HepG2 (cell line): ENCODE measurements at regions not wholly inside any gene's neighbourhood (a gene's known extent, or its start where the extent isn't known, plus 50 kb on each side); places are given as distances from the start of the nearest gene placed in this dataset.

ENCODE experiments used
- EZH2 ChIP-seq: conservative IDR thresholded peaks from 2 replicates; pipeline ENCODE4 v1.6.1; 2012; ENCODE audit warnings: mild to moderate bottlenecking, low read depth, low read length, moderate library complexity
- HDAC1 ChIP-seq: sonication (generic); formaldehyde crosslinking; IDR thresholded peaks from 2 replicates; pipeline ENCODE4 v1.5.1; 2020; ENCODE audit warnings: mild to moderate bottlenecking, missing genetic modification reagents
- MTA1 ChIP-seq: sonication (generic); formaldehyde crosslinking; IDR thresholded peaks from 2 replicates; pipeline ENCODE4 v1.4.0; 2020; ENCODE audit warnings: missing genetic modification reagents, mild to moderate bottlenecking, borderline replicate concordance
- SMARCC2 ChIP-seq: fragments of 450-650 bp; IDR thresholded peaks from 2 replicates; pipeline ENCODE4 v1.6.1; 2017; ENCODE audit warnings: antibody characterized with exemption, mild to moderate bottlenecking
- SP5 ChIP-seq: IDR thresholded peaks from 2 replicates; pipeline ENCODE4 v1.6.1; 2016; ENCODE audit warnings: low read depth, borderline replicate concordance
- ZNF256 ChIP-seq: sonication (generic); formaldehyde crosslinking; conservative IDR thresholded peaks from 2 replicates; pipeline ENCODE4 v1.4.0; 2020; ENCODE audit warnings: missing genetic modification reagents
- ZZZ3 ChIP-seq: sonication (generic); formaldehyde crosslinking; IDR thresholded peaks from 2 replicates; pipeline ENCODE4 v1.4.0; 2020; ENCODE audit warnings: missing genetic modification reagents, mild to moderate bottlenecking, borderline replicate concordance
- TF ChIP-seq, protein P1 (sequence below): sonication (generic); formaldehyde crosslinking; IDR thresholded peaks from 2 replicates; pipeline ENCODE4 v1.5.0; 2020; ENCODE audit warnings: mild to moderate bottlenecking, missing genetic modification reagents, moderate library complexity

- TF ChIP-seq HDAC1 (CRISPR knock-in tag) (no peak), ZNF256 (CRISPR knock-in tag) (no peak), SP5 (CRISPR knock-in tag) (no peak), SMARCC2 (no peak), ZZZ3 (CRISPR knock-in tag) (no peak), EZH2 (no peak), MTA1 (CRISPR knock-in tag) (no peak)
- TF ChIP-seq, protein P1, sequence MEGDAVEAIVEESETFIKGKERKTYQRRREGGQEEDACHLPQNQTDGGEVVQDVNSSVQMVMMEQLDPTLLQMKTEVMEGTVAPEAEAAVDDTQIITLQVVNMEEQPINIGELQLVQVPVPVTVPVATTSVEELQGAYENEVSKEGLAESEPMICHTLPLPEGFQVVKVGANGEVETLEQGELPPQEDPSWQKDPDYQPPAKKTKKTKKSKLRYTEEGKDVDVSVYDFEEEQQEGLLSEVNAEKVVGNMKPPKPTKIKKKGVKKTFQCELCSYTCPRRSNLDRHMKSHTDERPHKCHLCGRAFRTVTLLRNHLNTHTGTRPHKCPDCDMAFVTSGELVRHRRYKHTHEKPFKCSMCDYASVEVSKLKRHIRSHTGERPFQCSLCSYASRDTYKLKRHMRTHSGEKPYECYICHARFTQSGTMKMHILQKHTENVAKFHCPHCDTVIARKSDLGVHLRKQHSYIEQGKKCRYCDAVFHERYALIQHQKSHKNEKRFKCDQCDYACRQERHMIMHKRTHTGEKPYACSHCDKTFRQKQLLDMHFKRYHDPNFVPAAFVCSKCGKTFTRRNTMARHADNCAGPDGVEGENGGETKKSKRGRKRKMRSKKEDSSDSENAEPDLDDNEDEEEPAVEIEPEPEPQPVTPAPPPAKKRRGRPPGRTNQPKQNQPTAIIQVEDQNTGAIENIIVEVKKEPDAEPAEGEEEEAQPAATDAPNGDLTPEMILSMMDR (CRISPR knock-in tag) = no peak
These were observed 991.5 kb upstream of the FANCL start for GRCh38 chr2:59232394-59233165.
